ENCODE measurements at regions not wholly inside any gene's neighbourhood (a gene's known extent, or its start where the extent isn't known, plus 50 kb on each side); places are given as distances from the start of the nearest gene placed in this dataset.
"Not testable (repeated sequence)": the region's sequence is repeated elsewhere in the genome, so short reads cannot be mapped to it uniquely, and the experiment has no call there.

DNA sequence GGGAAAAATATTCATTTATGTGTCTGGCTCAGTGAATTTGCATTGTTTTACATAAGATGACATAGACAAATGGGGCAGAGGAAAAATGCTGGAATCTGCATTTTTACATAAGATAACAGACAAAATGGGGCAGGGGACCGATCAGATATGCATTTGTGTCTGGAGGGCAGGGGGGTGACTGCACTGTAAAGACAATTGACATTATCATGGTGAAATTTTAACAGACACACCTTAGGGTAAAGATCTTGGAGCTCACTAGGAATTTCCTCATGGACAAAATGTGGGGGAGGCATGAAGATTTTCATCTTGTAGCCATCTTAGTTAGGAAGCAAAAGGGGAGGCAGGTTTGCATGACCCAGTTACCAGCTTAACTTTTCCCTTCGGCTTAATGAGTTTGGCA, 51.4 kb upstream of the GOLGA8O start:
- not testable (repeated sequence) for TF ChIP-seq CTCF (IDR thresholded peaks at IDR 0.05; ENCODE audit: low read depth, low read length); EZH2phosphoT487 (IDR thresholded peaks at IDR 0.05; ENCODE audit: low read depth)
